Stimulated activated naive B cell treated with anti-CD40 and anti-IgM and Interleukin-4, amounts not matched to agents 10 μg/mL and 1 μg/mL and 100 μg/mL, for 72 hours (primary cell): ENCODE measurements at regions not wholly inside any gene's neighbourhood (a gene's known extent, or its start where the extent isn't known, plus 50 kb on each side); places are given as distances from the start of the nearest gene placed in this dataset.

ENCODE experiments used
- ATAC-seq, 2 donors: fragments of 150-1000 bp; cut with Tn5 transposase; replicated peaks; 2 replicates each; pipeline ENCODE4 v1.10.0; 2021; ENCODE audit warnings: moderate library complexity in 1 of 2
- DNase-seq: peaks from one replicate; pipeline ENCODE4 v3.0.0; 2021
- H3K27ac Mint-ChIP-seq: one replicate; pipeline ENCODE4 v1.8.0; 2022; ENCODE audit warnings: mild to moderate bottlenecking, mixed read lengths
- H3K27me3 Mint-ChIP-seq, 2 donors: one replicate each; pipeline ENCODE4 v1.8.0; 2022; ENCODE audit warnings: mixed read lengths in 2 of 2
- H3K36me3 Mint-ChIP-seq, 2 donors: one replicate each; pipeline ENCODE4 v1.8.0; 2022; ENCODE audit warnings: mixed read lengths in 2 of 2, mild to moderate bottlenecking in 1 of 2
- H3K4me1 Mint-ChIP-seq, 2 donors: one replicate each; pipeline ENCODE4 v1.8.0; 2022; ENCODE audit warnings: mixed read lengths in 2 of 2, mild to moderate bottlenecking in 1 of 2
- H3K4me3 Mint-ChIP-seq, 2 donors: one replicate each; pipeline ENCODE4 v1.8.0; 2022; ENCODE audit warnings: mild to moderate bottlenecking in 2 of 2, mixed read lengths in 2 of 2, moderate library complexity in 1 of 2
- H3K9me3 Mint-ChIP-seq, 2 donors: one replicate each; pipeline ENCODE4 v1.8.0; 2022; ENCODE audit warnings: mixed read lengths in 2 of 2, mild to moderate bottlenecking in 1 of 2

- no peaks in the 10 kb centered on the region for H3K36me3 Mint-ChIP-seq
- H3K27me3 Mint-ChIP-seq, result peaks cover 0 to 5% of the 10 kb centered on the region in 2 donors
- no peak for ATAC-seq
- H3K27ac Mint-ChIP-seq, result no peak overlapping the region
- no peak for DNase-seq
- H3K4me1 Mint-ChIP-seq, result no peaks in the 10 kb centered on the region
- H3K4me3 Mint-ChIP-seq, result no peak overlapping the region
- peaks cover 0 to 1% of the 10 kb centered on the region in 2 donors for H3K9me3 Mint-ChIP-seq
Measured at GRCh38 chr1:226497276-226497833, 51.2 kb upstream of the STUM start.

DNA sequence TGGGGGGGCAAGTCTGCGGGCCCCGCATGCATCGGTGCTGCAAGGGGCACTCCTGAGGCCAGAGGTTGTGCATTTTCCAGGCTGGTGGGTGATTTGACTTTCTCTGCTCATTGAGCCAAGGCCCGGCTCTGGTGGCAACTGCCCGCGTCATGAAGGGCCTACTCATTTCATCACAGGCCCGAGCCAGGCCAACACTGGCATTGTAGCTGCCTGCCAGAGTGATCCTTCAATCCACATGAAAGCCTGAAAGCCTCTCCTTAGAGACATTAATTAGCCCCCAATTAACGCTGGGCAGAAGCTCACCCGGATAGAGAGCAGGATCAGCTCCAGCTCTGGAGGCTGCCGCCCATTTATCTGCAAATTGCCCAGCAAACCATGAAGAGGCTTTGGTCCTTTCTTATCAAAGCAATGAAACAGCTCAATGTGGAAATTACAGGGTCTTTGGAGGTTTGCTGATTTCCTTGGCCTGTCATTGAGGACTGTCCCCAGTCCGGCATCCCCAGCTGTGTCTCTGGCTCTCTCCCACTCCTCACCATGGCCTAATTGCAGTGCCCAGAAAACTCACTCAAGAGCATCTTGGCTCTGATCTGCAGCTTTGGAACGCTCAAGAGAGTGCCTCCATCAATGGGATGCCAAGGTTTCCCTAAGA, 50.4 kb upstream of the STUM start:
- DNase-seq (no peak), ATAC-seq (no peak)
- H3K4me1 Mint-ChIP-seq, result no peaks in the 10 kb centered on the region
- no peak overlapping the region for H3K27ac Mint-ChIP-seq
- H3K27me3 Mint-ChIP-seq, result peaks cover 0 to 8% of the 10 kb centered on the region in 2 donors
- no peak overlapping the region for H3K4me3 Mint-ChIP-seq
- H3K9me3 Mint-ChIP-seq, result peaks cover 0 to 1% of the 10 kb centered on the region in 2 donors
- H3K36me3 Mint-ChIP-seq, result no peaks in the 10 kb centered on the region

DNA sequence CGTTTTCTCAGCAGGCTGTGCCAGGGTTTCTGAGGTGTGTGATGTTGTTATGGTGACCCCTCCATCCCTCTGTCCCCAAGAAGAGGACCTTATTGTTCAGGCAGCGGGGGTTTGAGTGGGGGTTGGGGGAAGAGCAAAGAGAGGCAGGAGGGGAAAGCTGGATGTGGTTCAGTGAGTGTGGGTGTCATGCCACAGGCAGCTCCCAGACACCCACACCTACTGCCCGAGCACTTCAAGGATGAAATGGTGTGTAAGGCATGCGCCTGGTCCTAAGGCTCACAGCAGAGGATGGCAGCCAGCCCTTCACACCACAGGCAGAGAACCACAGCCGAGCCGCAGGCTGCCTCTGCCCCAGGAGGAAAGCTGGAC, 49.9 kb upstream of the STUM start:
- H3K27ac Mint-ChIP-seq, result no peak overlapping the region
- H3K4me1 Mint-ChIP-seq, result no peaks in the 10 kb centered on the region
- peaks cover 2 to 8% of the 10 kb centered on the region in 2 donors for H3K27me3 Mint-ChIP-seq
- peaks cover 0 to 1% of the 10 kb centered on the region in 2 donors for H3K9me3 Mint-ChIP-seq
- no peak for DNase-seq
- no peaks in the 10 kb centered on the region for H3K36me3 Mint-ChIP-seq
- no peak for ATAC-seq
- H3K4me3 Mint-ChIP-seq, result no peak overlapping the region
